Mesendoderm (in vitro differentiated cells): ENCODE measurements at regions not wholly inside any gene's neighbourhood (a gene's known extent, or its start where the extent isn't known, plus 50 kb on each side); places are given as distances from the start of the nearest gene placed in this dataset.

ENCODE experiments used
- DNase-seq: peaks from one replicate; pipeline ENCODE4 v3.0.0; 2013
- H2AK5ac ChIP-seq: 2 replicates; pipeline ENCODE4 v1.6.1; 2013; ENCODE audit warnings: low read length, inconsistent platforms
- H2BK120ac ChIP-seq: 2 replicates; pipeline ENCODE4 v1.6.1; 2013; ENCODE audit warnings: low read depth, mild to moderate bottlenecking, low read length, moderate library complexity, mixed read lengths
- H2BK15ac ChIP-seq: replicated peaks from 2 replicates; pipeline ENCODE4 v1.6.1; 2013; ENCODE audit warnings: low read depth, mild to moderate bottlenecking, moderate library complexity
- H2BK5ac ChIP-seq: 2 replicates; pipeline ENCODE4 v1.6.1; 2013; ENCODE audit warnings: low read length, inconsistent platforms
- H3K18ac ChIP-seq: 2 replicates; pipeline ENCODE4 v1.6.1; 2013; ENCODE audit warnings: mild to moderate bottlenecking, low read length, mixed read lengths
- H3K23ac ChIP-seq: one replicate; pipeline ENCODE4 v1.6.1; 2013; ENCODE audit warnings: low read length
- H3K27ac ChIP-seq: 2 replicates; pipeline ENCODE4 v1.5.1; 2013; ENCODE audit warnings: low read depth, mild to moderate bottlenecking, inconsistent platforms, low read length, moderate library complexity
- H3K27me3 ChIP-seq: 2 replicates; pipeline ENCODE4 v1.6.1; 2013; ENCODE audit warnings: low read length, control low read depth, mild to moderate bottlenecking, inconsistent platforms; ENCODE audit not compliant: insufficient read depth, poor library complexity
- H3K36me3 ChIP-seq: 2 replicates; pipeline ENCODE4 v1.6.1; 2013; ENCODE audit warnings: low read length, inconsistent platforms; ENCODE audit not compliant: control insufficient read depth, insufficient read depth
- H3K4ac ChIP-seq: one replicate; pipeline ENCODE4 v1.6.1; 2013; ENCODE audit warnings: low read depth, mild to moderate bottlenecking, low read length, moderate library complexity
- H3K4me1 ChIP-seq: 2 replicates; pipeline ENCODE4 v1.6.1; 2013; ENCODE audit warnings: low read depth, low read length, inconsistent platforms; ENCODE audit not compliant: control insufficient read depth
- H3K4me2 ChIP-seq: 2 replicates; pipeline ENCODE4 v1.6.1; 2013; ENCODE audit warnings: low read length
- H3K4me3 ChIP-seq: 2 replicates; pipeline ENCODE4 v1.5.1; 2013; ENCODE audit warnings: mild to moderate bottlenecking, low read length
- H3K56ac ChIP-seq: one replicate; pipeline ENCODE4 v1.6.1; 2013; ENCODE audit warnings: low read length
- H3K79me1 ChIP-seq: 2 replicates; pipeline ENCODE4 v1.6.1; 2013; ENCODE audit warnings: low read length, inconsistent platforms
- H3K79me2 ChIP-seq: 2 replicates; pipeline ENCODE4 v1.6.1; 2013; ENCODE audit warnings: mild to moderate bottlenecking, low read length; ENCODE audit not compliant: control insufficient read depth, insufficient read depth
- H3K9ac ChIP-seq: 2 replicates; pipeline ENCODE4 v1.6.1; 2013; ENCODE audit warnings: low read length, inconsistent platforms
- H4K5ac ChIP-seq: one replicate; pipeline ENCODE4 v1.6.1; 2013; ENCODE audit warnings: low read length
- H4K8ac ChIP-seq: one replicate; pipeline ENCODE4 v1.6.1; 2013; ENCODE audit warnings: low read depth, mild to moderate bottlenecking, control low read depth, low read length, moderate library complexity
- WGBS: extraction: QIAGEN DNeasy Blood & Tissue Kit; methylation state at CpG from one replicate; pipeline ENCODE4 v1.1.7; 2013; ENCODE audit warnings: low lambda C conversion rate, missing lambda C conversion rate; ENCODE audit not compliant: insufficient coverage; ENCODE audit errors: extremely low coverage; 5-methylcytosine and 5-hydroxymethylcytosine counted together

- Histone ChIP-seq H2BK15ac (no peak overlapping the region), H3K23ac (no peak overlapping the region), H3K79me2 (no peaks in the 10 kb centered on the region), H4K8ac (no peak overlapping the region), H3K4me3 (no peak overlapping the region), H3K9ac (no peak overlapping the region), H2AK5ac (no peak overlapping the region), H3K4me1 (no peaks in the 10 kb centered on the region), H3K4ac (no peak overlapping the region), H3K56ac (no peak overlapping the region), H3K79me1 (no peaks in the 10 kb centered on the region), H2BK5ac (no peak overlapping the region), H3K18ac (no peak overlapping the region), H4K5ac (no peak overlapping the region), H3K36me3 (no peaks in the 10 kb centered on the region), H2BK120ac (no peak overlapping the region), H3K27ac (no peak overlapping the region), H3K4me2 (no peak overlapping the region), H3K27me3 (no peaks in the 10 kb centered on the region)
- DNase-seq = no peak
- no CpG with 5 or more reads among the region's 11 CpGs for WGBS
Measured at GRCh38 chr10:4059471-4060138, 274.6 kb upstream of the KLF6 start.

- no peak overlapping the region for H2BK120ac ChIP-seq
- WGBS = no CpG with 5 or more reads among the region's 10 CpGs
- no peak overlapping the region for H2AK5ac ChIP-seq
- no peaks in the 10 kb centered on the region for H3K4me1 ChIP-seq
- DNase-seq = no peak
- no peak overlapping the region for H3K23ac ChIP-seq
- H3K4me2 ChIP-seq = no peak overlapping the region
- no peak overlapping the region for H4K8ac ChIP-seq
- no peak overlapping the region for H3K4ac ChIP-seq
- no peak overlapping the region for H3K56ac ChIP-seq
- H3K36me3 ChIP-seq = no peaks in the 10 kb centered on the region
- H2BK15ac ChIP-seq = no peak overlapping the region
- H3K79me2 ChIP-seq = no peaks in the 10 kb centered on the region
- no peak overlapping the region for H2BK5ac ChIP-seq
- no peak overlapping the region for H3K18ac ChIP-seq
- H4K5ac ChIP-seq = no peak overlapping the region
- no peaks in the 10 kb centered on the region for H3K27me3 ChIP-seq
- no peak overlapping the region for H3K4me3 ChIP-seq
- no peaks in the 10 kb centered on the region for H3K79me1 ChIP-seq
- H3K27ac ChIP-seq = no peak overlapping the region
- no peak overlapping the region for H3K9ac ChIP-seq
Measured at GRCh38 chr10:4058514-4059029, 273.6 kb upstream of the KLF6 start.

- H3K56ac ChIP-seq = no peak overlapping the region
Measured at GRCh38 chr10:4057725-4058513, 272.9 kb upstream of the KLF6 start.

GRCh38 chr10:4057021-4057420 lies 272.0 kb upstream of the KLF6 start:
- Histone ChIP-seq H3K4me2 (no peak overlapping the region), H3K79me1 (no peaks in the 10 kb centered on the region), H2BK120ac (no peak overlapping the region), H2BK5ac (no peak overlapping the region), H4K8ac (no peak overlapping the region), H3K4ac (no peak overlapping the region), H3K79me2 (no peaks in the 10 kb centered on the region), H3K9ac (no peak overlapping the region), H2BK15ac (no peak overlapping the region), H3K4me3 (no peak overlapping the region), H3K56ac (no peak overlapping the region), H2AK5ac (no peak overlapping the region), H3K27me3 (no peaks in the 10 kb centered on the region), H4K5ac (no peak overlapping the region), H3K36me3 (no peaks in the 10 kb centered on the region), H3K18ac (no peak overlapping the region), H3K27ac (no peak overlapping the region), H3K23ac (no peak overlapping the region), H3K4me1 (no peaks in the 10 kb centered on the region)
- DNase-seq = no peak
- WGBS = no CpG with 5 or more reads among the region's 6 CpGs

More at GRCh38 chr10:4057725-4058513, 272.9 kb upstream of the KLF6 start:
- no peak overlapping the region for H3K18ac ChIP-seq
- no peaks in the 10 kb centered on the region for H3K36me3 ChIP-seq
- no peak overlapping the region for H2AK5ac ChIP-seq
- H3K9ac ChIP-seq = no peak overlapping the region
- H3K79me1 ChIP-seq = no peaks in the 10 kb centered on the region
- no peak overlapping the region for H3K4ac ChIP-seq
- no peak overlapping the region for H2BK120ac ChIP-seq
- H4K8ac ChIP-seq = no peak overlapping the region
- no peak overlapping the region for H4K5ac ChIP-seq
- DNase-seq = no peak
- no peaks in the 10 kb centered on the region for H3K79me2 ChIP-seq
- no peaks in the 10 kb centered on the region for H3K4me1 ChIP-seq
- no peak overlapping the region for H3K27ac ChIP-seq
- no peak overlapping the region for H3K23ac ChIP-seq
- H2BK5ac ChIP-seq = no peak overlapping the region
- no peak overlapping the region for H3K4me2 ChIP-seq
- 100% methylated on average over 1 of the region's 6 CpGs for WGBS
- H3K4me3 ChIP-seq = no peak overlapping the region
- no peaks in the 10 kb centered on the region for H3K27me3 ChIP-seq
- H2BK15ac ChIP-seq = no peak overlapping the region

- Histone ChIP-seq H4K5ac (no peak overlapping the region), H3K27ac (no peak overlapping the region), H3K23ac (no peak overlapping the region), H3K4me1 (no peaks in the 10 kb centered on the region), H3K9ac (no peak overlapping the region), H2BK5ac (no peak overlapping the region), H2AK5ac (no peak overlapping the region), H3K4me3 (no peak overlapping the region), H3K4me2 (no peak overlapping the region), H2BK15ac (no peak overlapping the region), H3K27me3 (no peaks in the 10 kb centered on the region), H3K79me2 (no peaks in the 10 kb centered on the region), H3K18ac (no peak overlapping the region), H4K8ac (no peak overlapping the region), H3K79me1 (no peaks in the 10 kb centered on the region), H3K56ac (no peak overlapping the region), H3K4ac (no peak overlapping the region), H2BK120ac (no peak overlapping the region), H3K36me3 (no peaks in the 10 kb centered on the region)
- WGBS = no CpG with 5 or more reads among the region's 6 CpGs
- no peak for DNase-seq
Measured at GRCh38 chr10:4054656-4055435, 269.8 kb upstream of the KLF6 start.
